AG04449 (cell line): ENCODE measurements at regions not wholly inside any gene's neighbourhood (a gene's known extent, or its start where the extent isn't known, plus 50 kb on each side); places are given as distances from the start of the nearest gene placed in this dataset.

Experiments
- CTCF ChIA-PET: fragments of 350-600 bp; formaldehyde crosslinking; extraction: SDS; loops from one replicate; lab custom pipeline; 2021; ENCODE audit warnings: antibody characterized with exemption; lab: Yijun Ruan, JAX
- POLR2A ChIA-PET: fragments of 400-600, 350-600 bp; formaldehyde crosslinking; extraction: SDS; loops from one replicate; lab custom pipeline; 2020; ENCODE audit warnings: antibody characterized with exemption, inconsistent platforms; lab: Yijun Ruan, JAX
- DNase-seq: peaks from one replicate; pipeline ENCODE4 v3.0.0-alpha.2; 2010; ENCODE audit warnings: low read depth, low spot score
- H3K4me3 ChIP-seq: 2 replicates; pipeline ENCODE4 v1.5.1; 2011; ENCODE audit warnings: low read depth, mild to moderate bottlenecking, control low read depth, low read length
- CTCF ChIP-seq: IDR thresholded peaks from one replicate; pipeline ENCODE4 v1.5.1; 2011; ENCODE audit warnings: mild to moderate bottlenecking, moderate library complexity, low read length, control low read depth, inconsistent platforms; ENCODE audit not compliant: insufficient read depth; ENCODE audit errors: missing control alignments

- POLR2A ChIA-PET: no interaction called here
Measured at GRCh38 chr2:103618112-103618511, 856.3 kb downstream of the TMEM182 start.

GRCh38 chr2:103627301-103627700, 865.5 kb downstream of the TMEM182 start:
- CTCF ChIA-PET: no interaction called here
- no peak for TF ChIP-seq CTCF
- no peak overlapping the region for H3K4me3 ChIP-seq
- POLR2A ChIA-PET: no interaction called here
- no peak for DNase-seq

More at GRCh38 chr2:103618112-103618511, 856.3 kb downstream of the TMEM182 start:
- H3K4me3 ChIP-seq: no peak overlapping the region
- DNase-seq: no peak
- no peak for TF ChIP-seq CTCF
- CTCF ChIA-PET: no interaction called here

- DNase-seq: no peak
- POLR2A ChIA-PET: no interaction called here
- no peak overlapping the region for H3K4me3 ChIP-seq
- CTCF ChIA-PET: no interaction called here
- TF ChIP-seq CTCF: no peak
Measured at GRCh38 chr2:103638978-103639377, 877.1 kb downstream of the TMEM182 start.

- ChIA-PET CTCF (no interaction called here), POLR2A (no interaction called here)
- no peak for TF ChIP-seq CTCF
- no peak overlapping the region for H3K4me3 ChIP-seq
- no peak for DNase-seq
Measured at GRCh38 chr2:103656558-103656957, 894.7 kb downstream of the TMEM182 start.

- no peak for DNase-seq
- H3K4me3 ChIP-seq: no peak overlapping the region
- no peak for TF ChIP-seq CTCF
- ChIA-PET POLR2A (no interaction called here), CTCF (no interaction called here)
Measured at GRCh38 chr2:103660519-103660918, 898.7 kb downstream of the TMEM182 start.

- no peak for TF ChIP-seq CTCF
- ChIA-PET POLR2A (no interaction called here), CTCF (no interaction called here)
- H3K4me3 ChIP-seq: no peak overlapping the region
- DNase-seq: no peak
Measured at GRCh38 chr2:103660947-103661346, 899.1 kb downstream of the TMEM182 start.
